Stomach (tissue), 8 donors: ENCODE measurements at regions not wholly inside any gene's neighbourhood (a gene's known extent, or its start where the extent isn't known, plus 50 kb on each side); places are given as distances from the start of the nearest gene placed in this dataset.
A peak's percentile ranks its signal among the peaks of the same experiment; 100 is the strongest.

Source experiments
- DNase-seq, 2 donors: peaks; one replicate each; pipeline versions ENCODE4 v3.0.0 to v3.0.0-alpha.2; 2013 to 2019
- H3K27ac ChIP-seq, 5 donors: fragments of 200-600 bp in 4 of 5; sonication (generic) in 4 of 5; one replicate each; pipeline ENCODE4 v1.5.1; 2013 to 2019; ENCODE audit warnings: mild to moderate bottlenecking in 1 of 5, moderate library complexity in 1 of 5
- H3K27me3 ChIP-seq, 3 donors: fragments of 200-600 bp; sonication (generic); one replicate each; pipeline ENCODE4 v1.5.1; 2017 to 2019; ENCODE audit warnings: mixed run types in 1 of 3
- H3K36me3 ChIP-seq, 4 donors: fragments of 200-600 bp; sonication (generic); 1 replicate in 3 of 4; 2 replicates in 1 of 4; pipeline ENCODE4 v1.5.1; 2016 to 2019
- H3K4me1 ChIP-seq, 4 donors: fragments of 200-600 bp; sonication (generic); one replicate each; pipeline ENCODE4 v1.5.1; 2016 to 2019
- H3K4me3 ChIP-seq, 4 donors: fragments of 200-600 bp; sonication (generic) in 3 of 4; one replicate each; pipeline ENCODE4 v1.5.1; 2016 to 2019; ENCODE audit warnings: mild to moderate bottlenecking in 1 of 4
- H3K9me3 ChIP-seq, 4 donors: fragments of 200-600 bp; sonication (generic); one replicate each; pipeline ENCODE4 v1.5.1; 2016 to 2019
- CTCF ChIP-seq, 7 experiments: fragments of 450-650 bp in 4 of 7; fragments of 200-600 bp in 3 of 7; sonication (generic) in 3 of 7; IDR thresholded peaks; one replicate each; pipeline ENCODE4 v1.5.1; 2016 to 2019; ENCODE audit warnings: antibody characterized with exemption in 7 of 7, control low read depth in 2 of 7, mild to moderate bottlenecking in 1 of 7
- EP300 ChIP-seq: sonication (generic); formaldehyde crosslinking; IDR thresholded peaks from one replicate; pipeline ENCODE4 v1.6.1; 2017; ENCODE audit warnings: antibody characterized with exemption
- POLR2A ChIP-seq, 4 donors: fragments of 450-650 bp; IDR thresholded peaks; one replicate each; pipeline ENCODE4 v1.6.1; 2016; ENCODE audit warnings: antibody characterized with exemption in 4 of 4, control low read depth in 2 of 4, mild to moderate bottlenecking in 1 of 4, moderate library complexity in 1 of 4
- POLR2AphosphoS5 ChIP-seq, 3 donors: sonication (generic); formaldehyde crosslinking; IDR thresholded peaks; one replicate each; pipeline ENCODE4 v1.6.1; 2016; ENCODE audit warnings: antibody characterized with exemption in 3 of 3
- WGBS, 5 donors: extraction: QIAGEN DNeasy Blood & Tissue Kit in 3 of 5; methylation state at CpG; one replicate each; pipeline versions ENCODE4 v1.1.5 to v1.1.7; 2013 to 2018; 5-methylcytosine and 5-hydroxymethylcytosine counted together
- intact Hi-C: fragments of 100-400 bp; cut with DNase I; formaldehyde crosslinking; loops from one replicate; pipeline ENCODE4 v1.15.1; 2023; ENCODE audit warnings: low total_unique reads
- donor health status: healthy with polysubstance abuse.
- donor health status: Bipolar disorder and iron deficiency.
- donor health status: healthy.

- no peak for DNase-seq
- WGBS, 5 donors, result 52 to 67% (median 55%) methylated on average over 5 of the region's 5 CpGs
- H3K9me3 ChIP-seq, result peaks cover 0 to 3% (median 0%) of the 10 kb centered on the region in 4 donors
- intact Hi-C loops, result no loop called here
- H3K4me1 ChIP-seq, result no peaks in the 10 kb centered on the region
- H3K4me3 ChIP-seq, result no peak overlapping the region
- TF ChIP-seq CTCF (IDR thresholded peaks at IDR 0.05) (no peak), EP300 (no peak)
- no peaks in the 10 kb centered on the region for H3K27me3 ChIP-seq
- H3K36me3 ChIP-seq, result no peaks in the 10 kb centered on the region
- no peak overlapping the region for H3K27ac ChIP-seq
These were observed 1540.5 kb downstream of the C4orf33 start for GRCh38 chr4:130636486-130636885.

- Histone ChIP-seq H3K9me3 (no peaks in the 10 kb centered on the region), H3K27ac (no peak overlapping the region), H3K36me3 (no peaks in the 10 kb centered on the region), H3K4me3 (no peak overlapping the region), H3K4me1 (no peaks in the 10 kb centered on the region), H3K27me3 (no peaks in the 10 kb centered on the region)
- 64 to 82% (median 79%) methylated on average over 2 of the region's 2 CpGs for WGBS, 5 donors
- intact Hi-C loops, result no loop called here
- no peak for DNase-seq
- TF ChIP-seq POLR2A (IDR thresholded peaks at IDR 0.05), result no peak
- TF ChIP-seq CTCF (IDR thresholded peaks at IDR 0.05), result no peak
- no peak for TF ChIP-seq EP300
- no peak for TF ChIP-seq POLR2AphosphoS5 (IDR thresholded peaks at IDR 0.05)
These were observed 1544.6 kb downstream of the C4orf33 start for GRCh38 chr4:130640592-130640991.

- no peak for DNase-seq
- H3K4me1 ChIP-seq, result no peaks in the 10 kb centered on the region
- intact Hi-C loops, result no loop called here
- H3K27ac ChIP-seq, result no peak overlapping the region
- no peaks in the 10 kb centered on the region for H3K36me3 ChIP-seq
- no peaks in the 10 kb centered on the region for H3K27me3 ChIP-seq
- no peak overlapping the region for H3K4me3 ChIP-seq
- H3K9me3 ChIP-seq, result no peaks in the 10 kb centered on the region
- no peak for TF ChIP-seq CTCF (IDR thresholded peaks at IDR 0.05)
- no peak for TF ChIP-seq POLR2AphosphoS5 (IDR thresholded peaks at IDR 0.05)
- TF ChIP-seq EP300, result no peak
- no peak for TF ChIP-seq POLR2A (IDR thresholded peaks at IDR 0.05)
These were observed 1550.9 kb downstream of the C4orf33 start for GRCh38 chr4:130646886-130647285.

- TF ChIP-seq EP300, result no peak
- Histone ChIP-seq H3K4me1 (no peaks in the 10 kb centered on the region), H3K4me3 (no peak overlapping the region), H3K36me3 (no peaks in the 10 kb centered on the region), H3K27me3 (no peaks in the 10 kb centered on the region), H3K9me3 (no peaks in the 10 kb centered on the region), H3K27ac (no peak overlapping the region)
- peak in 1 of 2 donors; percentile 16 for DNase-seq
- intact Hi-C loops, result no loop called here
- WGBS, 5 donors, result 37 to 61% (median 46%) methylated on average over 2 of the region's 2 CpGs
These were observed 1552.6 kb downstream of the C4orf33 start for GRCh38 chr4:130648570-130648969.

GRCh38 chr4:130653842-130654241 is 1557.9 kb downstream of the C4orf33 start:
- TF ChIP-seq POLR2A (IDR thresholded peaks at IDR 0.05), result no peak
- TF ChIP-seq POLR2AphosphoS5 (IDR thresholded peaks at IDR 0.05), result no peak
- TF ChIP-seq EP300, result no peak
- TF ChIP-seq CTCF (IDR thresholded peaks at IDR 0.05), result no peak
- peaks cover 0 to 10% (median 6%) of the 10 kb centered on the region in 4 donors for H3K9me3 ChIP-seq
- no peak overlapping the region for H3K4me3 ChIP-seq
- WGBS, 5 donors, result 82 to 88% (median 84%) methylated on average over 6 of the region's 6 CpGs
- no peaks in the 10 kb centered on the region for H3K27me3 ChIP-seq
- H3K27ac ChIP-seq, result no peak overlapping the region
- intact Hi-C loops, result no loop called here
- DNase-seq, result no peak
- no peaks in the 10 kb centered on the region for H3K4me1 ChIP-seq
- H3K36me3 ChIP-seq, result no peaks in the 10 kb centered on the region
